HG03060 (cell line): ENCODE measurements at regions not wholly inside any gene's neighbourhood (a gene's known extent, or its start where the extent isn't known, plus 50 kb on each side); places are given as distances from the start of the nearest gene placed in this dataset.
A peak's percentile ranks its signal among the peaks of the same experiment; 100 is the strongest.

ENCODE experiments used
- ATAC-seq: cut with Tn5 transposase; IDR thresholded peaks from one replicate; pipeline ENCODE4 v1.9.1; 2021; ENCODE audit warnings: low read depth, moderate number of reproducible peaks; ENCODE audit not compliant: unreplicated experiment

DNA sequence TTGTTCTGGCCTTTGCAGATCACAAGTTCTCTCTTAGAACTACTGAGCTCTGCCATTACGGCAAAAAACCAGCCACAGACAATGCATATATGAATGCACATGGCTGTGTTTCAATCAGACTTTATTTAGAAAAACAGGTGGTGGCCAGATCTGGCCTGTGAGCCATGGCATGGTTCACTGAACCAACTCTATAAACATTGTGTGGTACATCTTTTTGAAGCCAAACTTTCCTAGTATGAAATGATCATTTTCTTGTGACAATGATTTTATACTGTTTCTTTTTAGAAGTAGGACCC is 65.9 kb upstream of the AMZ2 start:
- ATAC-seq, result peak; percentile 40

DNA sequence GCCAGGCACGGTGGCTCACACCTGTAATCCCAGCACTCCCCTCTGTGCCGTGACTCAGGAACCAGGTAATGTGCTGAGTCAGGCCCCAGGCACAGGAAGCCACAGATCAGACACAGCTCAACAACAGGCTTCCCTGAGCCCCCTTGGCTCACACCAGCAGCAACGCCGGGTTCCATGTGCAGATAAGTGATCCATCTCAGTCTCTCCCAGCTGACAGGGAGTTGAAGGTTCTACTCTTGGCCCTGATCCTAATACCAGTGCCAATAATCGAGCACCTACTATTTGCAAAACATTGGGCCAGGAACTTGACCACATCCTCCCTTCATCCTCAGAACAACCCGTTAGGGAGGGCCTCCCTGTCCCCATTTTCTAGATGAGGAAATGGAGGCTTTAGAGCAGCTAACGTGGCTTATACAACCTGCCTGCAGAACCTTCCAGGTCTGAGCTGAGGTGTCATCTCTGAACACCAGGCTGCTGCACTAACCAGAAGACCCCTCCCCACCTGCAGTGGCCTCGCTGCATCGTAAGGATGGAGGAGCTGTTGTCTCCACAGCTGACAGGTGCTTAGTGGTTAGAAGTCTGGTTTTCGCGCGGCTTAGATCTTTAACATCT is 64.8 kb upstream of the AMZ2 start:
- ATAC-seq, result no peak

DNA sequence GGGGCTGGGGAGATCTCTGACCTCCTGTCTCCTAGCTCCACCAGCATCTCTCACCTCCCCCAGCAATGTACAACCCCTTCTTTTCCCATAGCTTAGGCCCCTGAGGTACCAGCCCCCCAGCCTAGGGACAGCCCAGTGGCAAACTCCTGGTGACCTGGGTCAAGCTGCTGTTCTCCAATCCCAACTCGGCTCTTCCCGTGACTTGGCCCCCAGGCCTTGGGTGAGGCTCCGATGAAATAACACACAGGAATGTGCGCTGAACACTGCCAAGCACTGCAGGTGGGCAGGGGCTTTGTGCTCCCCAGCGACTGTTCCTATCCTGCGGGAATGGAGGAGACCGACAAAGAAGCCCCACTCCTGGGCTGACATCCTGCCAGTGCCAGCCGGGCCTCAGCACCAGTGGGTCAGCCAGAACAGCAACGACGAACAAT is 63.7 kb upstream of the AMZ2 start:
- ATAC-seq, result no peak

DNA sequence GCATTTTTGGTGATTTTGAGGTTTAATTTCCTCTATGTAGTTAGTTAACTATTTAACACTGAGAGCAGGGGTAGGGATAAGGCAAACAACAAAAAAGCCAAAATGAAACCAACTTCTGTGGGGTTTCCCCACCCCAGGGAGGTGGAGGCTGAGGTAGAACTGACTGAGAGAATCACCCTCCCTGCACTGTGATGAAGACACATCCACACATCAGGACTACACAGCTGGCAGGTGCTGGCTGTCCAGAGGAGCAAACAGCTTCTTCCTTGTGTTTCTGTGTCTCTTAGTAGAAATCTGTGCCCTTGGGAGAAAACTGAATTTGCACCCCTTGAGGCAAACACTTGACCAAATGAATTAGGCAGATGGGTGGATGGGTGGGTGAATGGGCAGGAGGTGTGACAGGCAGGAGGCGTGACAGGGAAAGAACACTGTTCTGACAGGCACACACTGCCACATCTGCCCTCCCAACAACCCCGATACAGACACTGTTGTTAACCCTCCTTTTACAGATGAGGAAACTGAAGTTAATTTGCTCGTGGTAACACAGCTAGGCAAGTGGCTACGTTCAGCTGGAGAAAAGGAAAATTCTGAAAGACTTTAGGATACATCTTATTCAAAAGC is 62.9 kb upstream of the AMZ2 start:
- ATAC-seq, result no peak

DNA sequence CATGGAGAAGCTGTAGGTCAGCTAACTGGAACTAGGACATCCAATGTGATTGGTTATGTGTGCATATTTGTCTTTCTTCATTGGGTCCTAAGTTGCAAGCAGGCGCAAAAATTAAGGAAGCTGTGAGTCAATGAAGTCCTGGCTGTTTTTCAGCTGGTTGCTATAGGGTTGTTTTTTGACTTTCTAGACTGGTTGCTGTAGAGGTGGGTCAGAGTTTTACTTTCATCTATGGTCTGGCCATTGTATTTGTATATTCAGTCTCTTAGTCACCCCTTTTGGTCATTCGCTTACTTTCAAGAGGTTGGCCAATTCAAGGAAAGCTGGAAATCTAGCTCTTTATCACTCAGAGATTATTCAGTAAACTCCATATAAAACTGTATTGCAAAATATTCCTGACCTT is 62.0 kb upstream of the AMZ2 start:
- no peak for ATAC-seq

DNA sequence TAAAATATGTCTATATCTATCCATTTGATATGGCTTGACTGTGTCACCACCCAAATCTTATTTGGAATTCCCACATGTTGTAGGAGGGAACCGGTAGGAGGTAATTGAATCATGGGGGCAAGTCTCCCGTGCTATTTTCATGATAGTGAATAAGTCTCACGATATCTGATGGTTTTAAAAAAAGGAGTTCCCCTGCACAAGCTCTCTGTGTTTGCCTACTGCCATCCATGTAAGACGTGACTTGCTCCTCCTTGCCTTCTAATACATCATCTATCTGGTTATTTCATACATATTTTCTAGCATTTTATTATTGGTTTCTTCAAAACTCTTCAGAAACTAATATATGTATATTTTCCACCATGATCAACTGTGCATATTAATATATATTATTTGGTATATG is 57.3 kb upstream of the AMZ2 start:
- no peak for ATAC-seq

DNA sequence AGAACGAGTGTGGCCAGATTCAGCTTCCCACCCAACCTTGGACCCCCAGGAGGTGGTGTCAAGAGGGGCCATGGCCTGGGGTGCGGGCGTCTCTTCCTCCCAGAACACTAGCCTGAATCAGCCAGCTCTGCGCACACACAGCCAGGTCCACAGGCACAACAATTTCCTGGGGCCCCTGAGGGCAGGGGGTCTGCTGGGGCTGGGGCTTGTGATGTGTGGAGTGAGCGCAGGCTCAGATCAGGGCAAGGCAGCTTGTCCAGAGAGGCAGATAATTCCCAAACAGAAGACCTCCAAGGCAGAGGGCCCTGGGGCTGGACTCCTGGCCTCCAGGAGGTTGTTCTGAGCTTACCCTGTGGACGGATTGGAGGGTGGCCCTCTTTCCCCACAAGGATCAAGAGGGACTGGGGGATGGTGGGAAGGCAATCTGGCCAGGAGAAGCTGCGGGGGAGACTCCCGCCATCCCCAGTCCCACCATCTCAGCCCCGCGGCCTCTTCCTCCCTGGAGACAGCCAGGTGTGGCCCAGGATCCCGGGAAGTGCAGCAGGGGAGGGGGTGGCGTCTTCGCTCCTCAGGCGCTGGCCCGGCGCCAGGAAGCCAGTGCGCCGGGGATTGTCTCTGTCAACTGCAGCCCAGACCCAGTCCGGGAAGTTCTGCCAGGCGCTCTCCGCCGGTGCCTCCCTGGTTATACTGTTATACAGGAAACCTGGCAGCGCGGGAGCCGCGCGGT is 52.0 kb upstream of the AMZ2 start:
- no peak for ATAC-seq

DNA sequence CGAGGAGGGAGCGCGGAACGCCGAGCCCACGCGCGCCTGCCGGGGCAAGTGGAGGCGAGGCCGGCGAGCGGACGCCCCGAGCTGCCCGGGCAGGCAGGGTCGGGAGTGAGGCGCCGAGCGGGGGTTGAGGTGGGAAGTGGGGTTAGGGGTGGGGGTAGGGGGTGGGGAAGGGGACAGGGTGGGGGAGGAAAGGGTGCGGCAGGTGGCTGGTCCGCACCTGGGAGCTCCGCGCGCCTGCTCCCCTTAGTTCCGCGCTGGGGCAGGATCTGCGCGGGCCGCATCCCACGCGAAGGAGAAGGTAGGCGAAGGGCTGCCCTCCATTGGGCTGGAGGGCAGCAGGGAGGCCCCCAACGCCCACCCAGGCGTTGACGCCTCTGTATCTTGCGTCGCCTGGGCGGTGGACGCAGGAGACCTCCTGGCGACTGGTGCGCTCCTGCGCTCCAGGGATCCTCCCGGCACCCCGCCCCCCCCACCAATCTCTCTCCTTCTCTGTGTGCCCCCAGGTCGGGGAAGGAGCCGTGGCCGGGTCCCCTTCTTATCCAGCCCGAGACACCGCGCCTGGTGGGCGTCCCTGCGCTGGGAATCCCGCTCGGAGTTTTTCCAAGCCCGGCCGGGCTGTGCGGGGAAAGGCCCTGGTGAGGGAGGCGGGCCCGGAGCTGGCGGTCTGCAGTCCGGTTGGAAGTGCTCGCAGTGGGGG is 51.3 kb upstream of the AMZ2 start:
- ATAC-seq, result no peak

DNA sequence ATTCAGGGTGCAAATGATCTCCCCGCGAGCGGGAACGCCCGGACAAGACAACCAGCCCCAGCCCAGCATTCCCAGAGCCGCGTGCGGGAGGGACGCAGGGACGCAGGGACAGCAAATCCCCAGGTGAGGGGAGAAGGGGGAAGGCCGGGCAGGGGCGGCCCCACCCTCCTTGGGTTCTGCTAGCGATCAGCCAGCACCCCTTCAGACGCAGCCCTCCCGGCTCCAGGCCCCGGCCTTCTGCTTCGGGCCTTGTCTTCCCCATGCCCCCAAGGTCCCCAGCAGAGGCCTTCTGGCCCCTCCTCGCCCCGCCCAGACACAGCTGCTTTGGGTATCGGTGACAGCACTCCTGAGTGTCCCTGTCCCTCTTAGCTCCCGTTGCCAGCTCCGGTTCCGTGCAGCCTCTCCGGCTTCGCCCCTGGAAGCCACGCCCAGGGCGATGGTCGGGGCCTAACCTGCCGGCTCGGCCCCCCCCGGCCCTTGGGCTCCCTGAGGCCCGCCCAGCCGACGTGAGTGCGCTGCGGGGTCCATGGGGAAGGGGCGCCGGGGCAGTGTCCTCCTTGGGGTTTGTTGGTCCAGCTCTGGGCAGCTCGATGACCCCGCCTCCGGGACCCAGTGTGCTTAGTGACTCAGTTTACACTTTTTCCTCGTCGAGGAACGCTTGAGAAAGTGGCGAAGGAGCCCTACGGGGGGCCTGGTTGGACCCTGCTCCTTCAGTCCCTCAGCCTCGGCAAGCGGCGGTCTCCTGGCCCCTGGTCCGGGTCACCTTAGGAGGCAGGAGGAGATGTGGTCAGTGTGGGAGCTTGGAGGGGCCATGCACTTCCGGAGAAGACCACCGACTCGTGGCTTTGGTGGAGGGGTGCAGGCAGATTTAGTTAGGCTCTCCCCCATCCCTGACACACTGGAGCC is 50.5 kb upstream of the AMZ2 start:
- ATAC-seq, result no peak

DNA sequence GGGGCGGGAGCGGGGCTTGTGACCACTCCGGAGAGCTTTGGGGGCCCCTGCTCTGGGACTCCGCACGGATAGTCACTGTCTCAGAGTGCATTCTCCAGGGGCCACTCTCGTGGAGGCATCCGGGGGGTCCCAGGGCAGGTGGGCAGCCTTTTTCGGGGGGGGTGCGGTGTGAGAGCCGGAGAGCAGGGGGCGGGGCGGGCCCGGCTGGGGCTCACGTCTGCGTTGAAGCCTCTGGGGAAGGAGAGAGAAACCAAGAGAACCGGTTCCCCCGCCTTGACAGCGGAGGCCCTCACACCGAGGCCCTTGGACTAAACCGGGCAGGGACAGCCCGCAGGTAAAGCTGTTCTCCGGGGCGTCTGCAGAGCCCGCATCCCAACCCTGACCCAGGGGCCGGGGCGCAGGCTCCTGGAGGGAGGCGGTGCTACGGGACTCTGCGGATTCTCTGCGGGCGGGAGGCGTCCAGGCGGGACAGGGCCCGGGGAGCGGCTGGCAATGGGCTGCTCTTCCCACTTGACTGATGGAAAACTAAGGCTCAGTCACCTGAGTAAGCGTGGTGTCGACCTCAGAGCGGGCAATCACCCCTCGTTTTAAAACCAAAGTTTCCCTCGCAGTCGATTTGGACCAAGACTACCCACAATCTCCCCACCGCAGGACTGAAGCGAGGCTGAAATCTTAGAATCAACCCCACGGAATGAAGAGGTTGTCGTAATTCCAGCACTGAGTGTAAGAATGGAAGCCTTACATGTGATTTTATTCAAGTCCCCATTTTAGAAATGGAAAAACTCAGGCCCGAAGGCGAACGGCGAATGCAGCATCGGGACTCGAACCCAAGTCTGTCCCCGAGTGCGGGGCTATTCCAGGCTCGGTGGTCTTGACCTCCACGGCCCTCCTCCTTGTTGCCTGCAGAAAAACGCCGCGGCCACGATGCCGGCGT is 49.6 kb upstream of the AMZ2 start:
- ATAC-seq, result no peak
